ENCODE measurements at regions not wholly inside any gene's neighbourhood (a gene's known extent, or its start where the extent isn't known, plus 50 kb on each side); places are given as distances from the start of the nearest gene placed in this dataset.

- H3K36me3 ChIP-seq: no peaks in the 10 kb centered on the region
- H3K4me3 ChIP-seq: no peak overlapping the region
- TF ChIP-seq, protein P1, sequence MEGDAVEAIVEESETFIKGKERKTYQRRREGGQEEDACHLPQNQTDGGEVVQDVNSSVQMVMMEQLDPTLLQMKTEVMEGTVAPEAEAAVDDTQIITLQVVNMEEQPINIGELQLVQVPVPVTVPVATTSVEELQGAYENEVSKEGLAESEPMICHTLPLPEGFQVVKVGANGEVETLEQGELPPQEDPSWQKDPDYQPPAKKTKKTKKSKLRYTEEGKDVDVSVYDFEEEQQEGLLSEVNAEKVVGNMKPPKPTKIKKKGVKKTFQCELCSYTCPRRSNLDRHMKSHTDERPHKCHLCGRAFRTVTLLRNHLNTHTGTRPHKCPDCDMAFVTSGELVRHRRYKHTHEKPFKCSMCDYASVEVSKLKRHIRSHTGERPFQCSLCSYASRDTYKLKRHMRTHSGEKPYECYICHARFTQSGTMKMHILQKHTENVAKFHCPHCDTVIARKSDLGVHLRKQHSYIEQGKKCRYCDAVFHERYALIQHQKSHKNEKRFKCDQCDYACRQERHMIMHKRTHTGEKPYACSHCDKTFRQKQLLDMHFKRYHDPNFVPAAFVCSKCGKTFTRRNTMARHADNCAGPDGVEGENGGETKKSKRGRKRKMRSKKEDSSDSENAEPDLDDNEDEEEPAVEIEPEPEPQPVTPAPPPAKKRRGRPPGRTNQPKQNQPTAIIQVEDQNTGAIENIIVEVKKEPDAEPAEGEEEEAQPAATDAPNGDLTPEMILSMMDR (IDR thresholded peaks at IDR 0.05): no peak
- no peak overlapping the region for H3K27ac ChIP-seq
- no peaks in the 10 kb centered on the region for H3K27me3 ChIP-seq (ENCODE audit: low read depth)
- no peaks in the 10 kb centered on the region for H3K9me3 ChIP-seq
- no peaks in the 10 kb centered on the region for H3K4me1 ChIP-seq
- DNase-seq: no peak
- ATAC-seq: no peak
- intact Hi-C loops (cut with DNase I): no loop called here
Observed at GRCh38 chr1:64318428-64318827, 115.0 kb downstream of the UBE2U start.

DNA sequence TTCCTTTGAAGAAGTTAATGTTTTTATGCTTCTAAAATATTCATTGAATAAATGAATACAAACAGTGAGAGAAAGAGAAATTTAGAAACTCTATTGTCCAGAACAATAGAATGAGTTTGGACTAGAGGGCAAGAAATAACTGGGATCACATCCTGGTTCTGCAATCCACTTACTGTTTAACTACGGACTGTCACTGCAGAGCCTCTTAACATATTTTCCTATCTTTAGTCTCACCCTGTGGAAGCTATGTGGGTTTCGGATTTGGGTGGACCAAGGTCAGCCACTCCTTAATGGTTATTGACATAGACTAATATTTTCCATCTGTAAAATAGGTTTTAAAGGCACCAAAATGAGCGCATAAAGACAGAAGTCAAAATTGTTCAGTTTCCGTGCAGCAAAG is 116.6 kb downstream of the UBE2U start:
- TF ChIP-seq, protein P1 (IDR thresholded peaks at IDR 0.05): no peak
- Histone ChIP-seq H3K27ac (no peak overlapping the region), H3K4me3 (no peak overlapping the region), H3K27me3 (ENCODE audit: low read depth) (no peaks in the 10 kb centered on the region), H3K4me1 (no peaks in the 10 kb centered on the region), H3K36me3 (no peaks in the 10 kb centered on the region), H3K9me3 (no peaks in the 10 kb centered on the region)
- no peak for DNase-seq
- intact Hi-C loops (cut with DNase I): no loop called here
- no peak for ATAC-seq

DNA sequence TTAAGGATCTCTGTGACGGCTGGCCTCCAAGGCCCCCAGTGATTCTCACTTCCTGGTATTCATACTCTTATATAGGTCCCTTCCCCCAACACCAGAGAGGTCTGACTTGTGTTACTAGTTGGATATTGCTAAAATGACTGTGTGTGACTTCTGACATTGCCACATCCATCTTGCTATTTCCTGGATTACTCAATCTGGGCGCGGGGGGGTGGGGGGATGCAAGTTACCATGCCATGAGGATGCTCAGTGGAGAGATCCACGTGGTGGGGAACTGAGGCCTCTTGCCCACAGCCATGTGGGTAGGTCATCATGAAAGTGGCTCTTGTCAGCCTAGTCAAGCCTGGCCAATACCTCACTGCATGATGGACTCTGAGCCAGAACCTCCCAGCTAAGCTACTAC is 117.0 kb downstream of the UBE2U start:
- Histone ChIP-seq H3K4me1 (no peaks in the 10 kb centered on the region), H3K27me3 (ENCODE audit: low read depth) (no peaks in the 10 kb centered on the region), H3K27ac (no peak overlapping the region), H3K9me3 (no peaks in the 10 kb centered on the region), H3K4me3 (no peak overlapping the region), H3K36me3 (no peaks in the 10 kb centered on the region)
- TF ChIP-seq, protein P1 (IDR thresholded peaks at IDR 0.05): no peak
- intact Hi-C loops (cut with DNase I): no loop called here
- peak; percentile 24 to 64 for ATAC-seq
- DNase-seq: no peak

- TF ChIP-seq, protein P1 (IDR thresholded peaks at IDR 0.05): no peak
- Histone ChIP-seq H3K27ac (no peak overlapping the region), H3K36me3 (no peaks in the 10 kb centered on the region), H3K4me3 (no peak overlapping the region), H3K4me1 (no peaks in the 10 kb centered on the region), H3K27me3 (ENCODE audit: low read depth) (no peaks in the 10 kb centered on the region), H3K9me3 (no peaks in the 10 kb centered on the region)
- DNase-seq (no peak), ATAC-seq (peak in 1 of 2 donors; percentile 63)
- intact Hi-C loops (cut with DNase I): no loop called here
Observed at GRCh38 chr1:64320922-64321614, 117.6 kb downstream of the UBE2U start.

DNA sequence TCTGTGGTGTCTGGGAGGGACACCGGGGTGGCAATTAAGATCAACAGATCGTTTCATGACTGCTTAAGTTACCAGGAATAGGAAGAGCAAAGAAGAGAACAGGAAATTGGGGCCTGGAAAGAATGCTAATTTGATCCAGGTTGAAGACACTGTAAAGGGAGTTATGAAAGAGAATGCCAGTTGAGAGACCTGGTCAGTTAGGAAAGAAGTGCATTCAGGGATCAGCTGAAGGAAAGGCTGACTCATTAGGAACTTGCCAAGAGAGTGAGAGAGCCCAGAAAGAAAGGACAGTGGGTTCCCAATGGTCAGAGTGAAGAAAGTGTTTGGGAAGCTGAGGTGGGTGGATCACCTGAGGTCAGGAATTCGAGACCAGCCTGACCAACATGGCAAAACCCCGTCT is 119.6 kb downstream of the UBE2U start:
- no peaks in the 10 kb centered on the region for H3K27me3 ChIP-seq (ENCODE audit: low read depth)
- intact Hi-C loops (cut with DNase I): no loop called here
- H3K9me3 ChIP-seq: no peaks in the 10 kb centered on the region
- H3K4me1 ChIP-seq: no peaks in the 10 kb centered on the region
- no peaks in the 10 kb centered on the region for H3K36me3 ChIP-seq
- no peak overlapping the region for H3K27ac ChIP-seq
- ATAC-seq (no peak), DNase-seq (no peak)
- no peak overlapping the region for H3K4me3 ChIP-seq
- TF ChIP-seq, protein P1 (IDR thresholded peaks at IDR 0.05): no peak
